GM21423 (cell line): ENCODE measurements at regions not wholly inside any gene's neighbourhood (a gene's known extent, or its start where the extent isn't known, plus 50 kb on each side); places are given as distances from the start of the nearest gene placed in this dataset.

Experiments used
- ATAC-seq: cut with Tn5 transposase; IDR thresholded peaks from one replicate; pipeline ENCODE4 v1.9.1; 2021; ENCODE audit warnings: mild to moderate bottlenecking, moderate library complexity; ENCODE audit not compliant: unreplicated experiment

DNA sequence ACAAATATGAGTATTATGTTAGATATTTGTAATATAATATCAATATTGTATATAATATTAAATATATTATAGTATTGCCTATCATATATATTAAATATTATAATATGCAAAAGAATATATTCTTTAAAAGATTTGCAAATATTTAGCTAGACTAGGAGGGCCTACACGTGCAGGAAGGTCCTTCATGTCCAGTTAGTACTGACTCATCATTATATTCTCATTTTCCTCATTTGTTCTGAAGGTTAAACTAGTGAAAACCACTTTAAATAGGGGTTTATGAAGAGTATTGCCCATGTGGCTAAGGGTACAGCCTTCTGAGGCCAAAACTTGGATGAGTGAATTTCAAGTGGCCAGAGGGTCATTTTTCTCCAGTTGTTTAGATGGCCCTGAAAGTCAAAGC lies 293.0 kb upstream of the VRK2 start:
- ATAC-seq = no peak

DNA sequence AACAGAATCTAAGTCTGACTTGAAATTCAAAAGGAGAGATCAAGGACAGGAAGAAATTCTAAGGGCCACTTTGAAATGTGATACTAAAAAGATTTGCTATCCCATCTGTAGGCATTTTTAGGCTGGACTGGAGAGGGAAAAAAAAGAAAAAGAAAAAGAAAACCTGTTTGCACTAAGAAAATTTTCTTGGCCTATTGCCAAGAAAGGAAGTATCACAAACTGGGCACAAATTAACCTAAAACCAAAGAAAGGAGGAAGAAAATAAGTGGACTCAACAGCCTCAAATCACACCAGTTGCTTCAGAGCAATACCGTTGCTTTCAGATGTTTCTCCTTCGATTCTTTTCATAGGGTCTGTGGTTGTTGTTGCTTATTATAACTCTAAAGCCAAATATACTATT lies 287.9 kb upstream of the VRK2 start:
- ATAC-seq = no peak

DNA sequence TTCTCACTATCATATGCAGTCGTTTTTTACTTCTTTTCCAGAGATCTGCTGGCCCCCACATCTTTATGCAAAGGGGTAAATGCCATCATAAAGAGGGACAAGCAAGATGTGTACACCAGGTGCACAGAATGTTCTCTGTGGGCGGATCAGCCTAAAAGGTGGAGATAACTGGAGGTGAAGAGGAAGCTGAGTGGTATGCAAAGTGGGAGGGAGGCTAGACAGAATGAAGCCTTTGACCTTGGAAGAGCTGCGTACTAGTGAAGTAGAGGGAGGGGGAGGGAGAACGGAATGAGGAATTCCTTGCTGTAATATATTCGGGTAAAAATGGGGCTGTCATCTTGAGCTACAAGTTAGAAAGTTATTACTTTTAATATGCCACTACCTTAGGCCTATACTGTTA lies 287.5 kb upstream of the VRK2 start:
- ATAC-seq = no peak

DNA sequence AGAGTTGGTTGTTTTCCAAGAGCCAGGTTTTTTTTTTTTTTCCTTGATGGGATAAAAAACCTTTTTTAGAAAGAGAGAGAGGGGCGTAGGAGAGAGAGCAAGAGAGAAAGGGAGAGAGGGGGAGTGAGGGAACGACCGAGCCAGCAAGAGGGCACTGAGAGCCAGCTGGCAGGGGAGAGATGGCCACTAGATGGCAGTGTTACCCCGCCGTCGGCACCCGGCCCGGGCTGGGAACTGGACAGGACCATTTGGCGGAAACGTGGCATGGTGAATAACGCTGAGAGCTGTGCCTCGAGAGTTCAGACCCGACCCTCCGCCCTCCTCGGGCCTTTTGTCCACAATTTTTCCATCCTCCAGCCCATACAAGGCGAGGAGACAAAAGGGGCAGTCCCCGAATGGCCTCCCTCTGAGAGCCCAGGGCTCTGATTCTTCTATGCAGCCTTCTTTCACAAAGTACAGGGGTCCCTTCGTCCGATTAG lies 286.7 kb upstream of the VRK2 start:
- peak; percentile 87 for ATAC-seq

DNA sequence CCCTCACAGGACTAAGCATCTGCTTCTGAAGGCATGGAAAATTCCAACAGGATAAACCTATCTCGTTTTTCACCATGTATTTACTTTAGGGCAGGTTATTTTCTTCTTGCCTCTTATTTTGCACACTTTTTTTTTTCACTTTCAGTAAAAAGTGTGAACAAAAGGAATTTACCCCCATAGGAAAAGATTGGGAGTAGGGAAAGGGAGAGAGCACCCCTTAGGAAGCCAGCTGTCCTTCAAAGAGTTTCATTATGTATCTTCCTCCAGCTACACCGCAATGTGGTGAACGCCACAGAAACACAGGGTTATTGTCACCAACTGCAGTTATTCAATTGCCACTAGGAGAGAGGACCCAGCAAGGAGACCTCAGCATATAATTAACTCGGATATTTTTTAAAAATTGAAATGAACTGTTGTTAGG lies 286.2 kb upstream of the VRK2 start:
- peak; percentile 72 for ATAC-seq

DNA sequence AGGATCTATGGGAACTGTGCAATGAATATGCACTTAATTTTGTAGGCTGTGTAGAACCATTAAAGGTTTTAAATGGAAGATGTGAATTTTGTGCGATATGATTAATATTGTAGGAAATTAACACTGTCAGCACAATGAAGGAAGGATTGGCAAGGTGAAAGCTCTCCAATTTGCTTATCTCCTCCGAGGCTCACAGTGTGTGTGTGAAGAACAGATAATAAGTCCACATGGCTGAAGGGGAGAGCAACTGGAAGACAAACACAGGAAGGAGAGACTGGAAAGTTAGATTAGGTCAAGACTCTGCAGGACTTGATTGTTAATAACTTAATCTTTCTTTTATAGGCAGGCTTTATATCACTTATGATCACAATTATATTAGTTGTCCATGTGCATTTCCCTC lies 269.7 kb upstream of the VRK2 start:
- ATAC-seq = no peak

DNA sequence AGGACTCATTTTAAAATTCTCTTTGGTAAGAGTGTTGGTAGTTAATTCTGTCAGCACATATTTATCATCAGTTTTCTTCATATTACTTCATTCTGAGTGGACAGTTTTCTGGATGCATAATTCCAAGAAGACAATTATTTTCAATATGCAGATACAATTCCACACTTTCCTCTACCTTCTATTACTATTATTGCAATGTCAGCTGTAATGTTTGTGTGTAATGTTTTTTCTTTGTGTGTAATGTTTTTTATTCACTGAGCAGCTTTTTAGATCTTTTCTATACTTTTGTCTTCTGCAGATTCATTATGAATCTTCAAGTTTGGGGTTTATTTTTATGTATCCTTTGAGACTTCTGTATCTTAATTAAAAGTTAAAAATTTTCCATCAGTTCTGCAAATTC lies 264.0 kb upstream of the VRK2 start:
- no peak for ATAC-seq

DNA sequence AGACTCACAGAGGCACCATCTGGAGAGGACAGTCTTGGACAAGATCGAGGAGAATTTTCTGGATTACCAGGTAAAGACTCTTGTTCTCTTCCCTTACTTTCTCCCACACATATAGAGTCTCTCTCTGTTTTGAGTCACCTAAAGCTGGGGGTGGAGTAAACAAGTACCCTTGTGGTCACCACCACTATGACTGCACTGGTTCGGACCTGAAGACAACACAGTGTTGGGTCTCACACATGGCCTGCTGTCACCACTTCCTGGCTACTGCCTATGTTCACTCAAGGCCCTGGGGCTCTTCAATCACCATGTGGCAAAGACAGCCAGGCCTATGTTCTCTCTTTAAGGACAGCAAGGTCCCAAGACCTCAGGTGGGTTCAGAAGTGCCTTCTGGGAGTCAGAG lies 253.3 kb upstream of the VRK2 start:
- ATAC-seq = no peak

DNA sequence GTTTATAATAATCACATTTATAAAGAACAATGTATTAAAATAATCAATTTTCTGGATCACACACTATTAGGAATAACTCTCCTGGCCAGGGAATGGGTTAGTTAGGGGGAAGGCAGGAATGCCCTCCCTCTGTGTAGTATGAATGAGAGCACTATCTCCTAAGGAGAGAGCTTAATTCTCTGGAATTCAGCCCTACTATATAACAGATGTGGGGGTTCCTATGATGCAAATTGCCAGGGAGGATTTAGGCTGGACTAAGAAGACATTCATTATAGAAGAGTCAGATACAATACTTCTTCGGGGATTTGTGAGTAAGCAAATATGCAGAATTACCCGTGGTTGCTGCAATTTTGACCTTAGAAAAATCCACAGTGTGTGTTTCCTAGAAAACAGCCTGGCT lies 250.1 kb upstream of the VRK2 start:
- ATAC-seq = no peak

DNA sequence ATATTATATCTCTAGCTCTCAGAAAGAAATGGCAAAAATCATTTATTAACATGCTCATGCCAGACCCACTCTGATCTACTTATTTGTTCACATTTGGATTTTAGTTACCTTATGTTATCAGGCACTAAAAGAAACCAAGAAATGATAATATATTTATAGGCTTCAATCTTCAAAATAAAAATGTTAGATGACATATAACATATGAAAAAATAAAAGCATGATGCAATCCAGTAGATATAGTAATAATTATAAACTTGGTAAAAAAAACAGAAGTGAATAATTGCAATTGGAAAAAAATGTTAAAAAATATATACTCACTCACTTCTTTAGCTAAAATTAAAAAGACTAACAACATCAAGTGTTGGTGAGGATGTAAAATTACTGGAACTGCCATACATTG lies 248.3 kb upstream of the VRK2 start:
- ATAC-seq = no peak

DNA sequence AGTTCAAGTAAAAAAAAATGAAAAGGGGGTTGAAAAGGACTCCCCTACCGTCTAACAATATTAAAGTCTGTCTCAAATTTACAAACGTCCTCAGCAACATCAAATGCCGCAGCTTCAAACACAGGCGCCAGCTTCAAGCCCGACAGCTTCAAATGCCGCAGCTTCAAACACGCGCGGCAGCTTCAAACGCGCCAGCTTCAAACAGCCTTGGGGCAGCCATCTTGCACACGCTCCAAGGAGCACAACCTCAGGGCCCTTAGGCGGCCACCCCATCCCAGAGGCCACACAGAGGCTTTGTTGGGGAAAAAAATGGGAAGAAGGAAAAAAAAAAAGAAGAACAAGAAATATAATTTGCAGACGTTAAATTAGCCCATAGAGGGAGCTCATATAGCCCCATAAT lies 244.4 kb upstream of the VRK2 start:
- ATAC-seq = no peak

DNA sequence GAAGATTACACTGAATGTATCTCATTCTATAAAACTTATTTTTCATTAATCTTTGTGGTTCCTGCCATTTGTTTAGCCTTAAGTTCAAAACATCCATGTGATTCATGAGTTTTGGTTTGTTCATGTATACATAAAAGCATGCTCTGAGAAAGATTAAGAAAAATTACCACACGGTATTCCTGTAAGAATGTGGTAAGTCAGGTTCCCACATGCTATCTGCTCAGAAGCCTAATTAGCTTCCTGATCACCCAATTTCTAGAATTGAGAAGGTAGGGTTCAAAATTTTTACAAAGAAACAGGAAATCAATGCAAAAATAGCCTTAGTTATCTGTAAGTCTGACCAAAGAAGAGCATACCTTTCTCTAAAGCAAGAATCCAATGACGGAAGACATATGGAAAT lies 241.6 kb upstream of the VRK2 start:
- ATAC-seq = no peak

DNA sequence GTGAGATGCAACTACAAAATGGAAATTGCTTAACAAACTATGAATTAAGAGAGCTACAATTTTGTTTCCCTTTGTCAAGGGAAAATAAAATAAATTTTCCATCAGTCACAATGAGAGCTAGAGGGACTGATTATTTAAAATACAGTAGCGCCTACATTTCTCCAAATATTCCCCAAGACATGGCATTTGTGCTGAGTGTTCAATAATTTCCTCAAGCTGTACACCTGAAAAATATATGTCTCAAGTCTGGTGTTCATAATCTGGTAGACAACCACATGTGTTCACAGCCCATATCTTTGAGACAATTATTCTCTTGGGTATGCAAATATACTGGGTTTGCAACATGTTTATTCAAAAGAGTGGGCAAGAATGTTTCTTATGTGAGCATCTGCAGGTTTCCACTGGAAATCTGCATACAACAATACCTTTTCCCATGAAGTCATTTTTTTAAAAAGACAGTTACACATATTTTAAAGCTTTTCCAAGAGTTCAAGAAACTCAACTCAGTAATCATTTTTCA lies 240.1 kb upstream of the VRK2 start:
- no peak for ATAC-seq

DNA sequence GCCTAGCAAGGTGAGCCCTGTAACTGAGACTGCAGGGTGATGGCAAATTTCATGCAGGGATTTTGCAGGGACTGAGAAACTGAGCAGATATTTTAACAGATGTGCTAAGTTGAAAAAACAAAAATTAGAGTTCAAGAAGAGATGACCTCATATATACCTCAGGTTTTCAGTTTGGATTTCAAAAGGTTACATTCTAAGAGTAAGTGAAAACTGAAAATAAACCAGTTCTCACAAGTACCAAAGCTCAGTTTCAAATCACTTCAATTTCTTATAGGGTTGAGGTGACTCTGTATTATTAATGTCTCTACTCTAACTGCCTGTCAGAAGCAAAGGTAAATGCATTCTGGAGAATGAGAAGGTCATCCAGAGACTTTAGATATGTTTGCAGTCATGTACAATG lies 237.4 kb upstream of the VRK2 start:
- peak; percentile 96 for ATAC-seq

DNA sequence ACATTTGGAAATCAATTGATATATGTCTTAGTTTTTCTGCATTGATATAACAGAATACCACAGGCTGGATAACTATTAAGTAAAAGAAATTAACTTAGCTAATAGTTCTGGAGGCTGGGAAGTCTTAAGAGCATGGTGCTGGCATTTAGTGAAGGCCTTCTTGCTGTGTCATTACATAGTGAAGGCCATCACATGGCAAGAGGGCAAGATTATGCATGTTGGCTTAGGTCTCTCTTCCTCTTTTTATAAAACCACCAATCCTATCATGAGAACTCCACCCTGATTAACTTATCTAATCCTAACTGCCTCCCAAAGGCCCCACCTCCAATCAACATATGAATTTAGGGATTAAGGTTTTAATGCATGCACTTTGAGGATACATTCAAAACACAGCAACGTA lies 225.5 kb upstream of the VRK2 start:
- ATAC-seq = no peak

DNA sequence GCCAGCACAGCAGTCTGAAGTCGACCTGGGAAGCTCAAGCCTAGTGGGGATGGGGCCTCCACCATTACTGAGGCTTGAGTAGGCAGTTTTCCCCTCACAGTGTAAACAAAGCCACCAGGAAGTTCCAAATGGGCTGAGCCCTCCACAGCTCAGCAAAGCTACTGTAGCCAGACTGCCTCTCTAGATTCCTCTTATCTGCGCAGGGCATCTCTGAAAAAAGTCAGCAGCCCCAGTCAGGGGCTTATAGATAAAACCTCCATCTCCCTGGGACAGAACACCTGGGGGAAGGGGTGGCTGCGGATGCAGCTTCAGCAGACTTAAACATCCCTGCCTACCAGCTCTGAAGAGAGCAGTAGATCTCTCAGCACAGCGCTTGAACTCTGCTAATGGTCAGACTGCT lies 218.4 kb upstream of the VRK2 start:
- ATAC-seq = no peak

DNA sequence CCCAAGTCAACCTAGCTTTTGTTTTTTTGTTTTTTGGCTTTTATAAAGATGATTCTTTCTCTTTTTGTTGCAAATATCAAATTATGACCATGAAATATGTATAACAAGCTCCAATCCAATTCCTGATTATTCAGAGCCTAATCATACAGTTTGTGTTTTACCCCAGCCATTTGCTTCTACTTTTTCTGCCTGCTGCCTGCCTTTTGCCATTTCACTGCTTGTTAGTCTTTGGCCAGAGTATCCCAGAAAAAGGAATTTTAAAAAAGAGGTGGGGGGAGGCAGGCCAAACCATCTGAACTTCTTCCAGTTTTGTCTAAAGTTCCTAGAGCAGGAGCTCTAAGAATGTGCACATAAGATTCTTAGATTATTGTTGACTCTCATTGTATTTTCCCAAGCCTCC lies 211.9 kb upstream of the VRK2 start:
- ATAC-seq = no peak

DNA sequence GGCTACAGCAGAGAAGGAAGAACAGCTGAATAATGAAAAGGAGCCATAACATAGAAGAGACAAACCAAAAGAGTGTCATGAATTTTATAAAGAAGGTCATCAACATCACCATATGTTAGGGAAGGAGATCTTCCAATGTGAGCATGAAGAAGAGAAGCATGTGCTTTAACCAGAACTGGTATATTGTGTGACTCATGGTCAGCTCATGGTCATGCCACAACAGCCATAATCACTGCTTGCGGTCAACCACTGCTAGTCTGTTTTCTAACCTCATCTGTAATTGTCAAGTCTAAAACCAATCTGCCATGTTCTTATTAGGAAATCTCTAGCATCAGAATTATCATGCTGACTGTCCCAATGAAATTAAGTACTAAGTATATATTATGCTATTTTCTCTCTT lies 204.1 kb upstream of the VRK2 start:
- ATAC-seq = no peak

DNA sequence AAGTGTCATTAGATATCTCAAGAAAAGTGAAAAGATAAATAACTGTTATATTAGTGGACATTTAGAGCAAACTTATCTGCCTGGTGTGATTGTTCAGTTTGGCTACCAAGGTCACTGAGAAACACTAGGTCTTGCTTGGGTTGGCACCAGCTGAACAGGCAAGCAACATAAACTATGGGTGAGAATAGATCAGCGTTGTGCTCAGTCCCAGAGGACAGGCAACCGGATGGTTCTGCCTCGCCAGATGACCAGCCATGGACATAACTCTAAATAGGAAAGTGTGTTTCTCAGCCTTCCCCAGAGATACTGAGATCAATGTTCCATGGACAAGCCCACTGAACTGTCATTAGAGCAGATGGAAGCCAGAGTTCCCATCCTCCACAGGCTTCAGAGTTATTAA lies 203.4 kb upstream of the VRK2 start:
- no peak for ATAC-seq

DNA sequence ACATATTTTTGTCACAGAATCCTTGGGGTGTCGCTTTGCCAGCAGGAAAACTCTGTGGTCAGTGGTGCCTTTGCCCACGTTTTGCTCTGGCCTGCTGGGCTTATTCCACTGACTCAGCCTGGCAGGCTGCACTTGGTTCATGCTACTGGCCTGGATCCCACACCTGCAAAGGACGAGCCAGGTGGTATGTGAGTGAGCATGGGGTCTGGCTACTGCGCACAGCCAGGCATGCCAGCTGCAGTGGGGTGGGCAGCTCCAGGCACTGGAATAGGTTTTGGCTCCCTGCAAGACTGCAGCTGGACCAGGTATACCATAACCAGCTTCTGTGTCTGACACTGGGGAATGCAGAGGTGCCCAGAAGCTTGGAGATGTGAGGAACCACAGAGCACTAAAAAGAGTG lies 197.9 kb upstream of the VRK2 start:
- no peak for ATAC-seq

DNA sequence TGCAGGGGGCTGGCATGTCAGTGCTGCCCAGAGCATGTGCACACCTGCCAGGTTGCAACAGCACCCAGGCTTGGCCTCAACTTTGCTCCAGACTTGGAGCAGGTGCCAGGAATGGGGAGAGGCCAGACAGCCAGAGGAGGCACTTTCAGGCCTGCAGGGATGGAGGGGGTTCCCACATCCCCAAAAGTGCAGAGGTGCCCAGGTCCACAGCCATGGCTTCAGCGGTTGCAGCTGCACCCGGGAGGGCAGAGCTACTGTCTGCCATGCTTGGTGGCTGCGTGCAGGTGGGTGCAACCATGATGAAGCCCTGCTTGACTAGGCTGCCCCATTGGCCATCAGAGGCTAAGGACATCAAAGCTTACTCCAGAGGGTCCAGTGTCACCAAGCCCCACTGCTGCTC lies 196.8 kb upstream of the VRK2 start:
- ATAC-seq = no peak

DNA sequence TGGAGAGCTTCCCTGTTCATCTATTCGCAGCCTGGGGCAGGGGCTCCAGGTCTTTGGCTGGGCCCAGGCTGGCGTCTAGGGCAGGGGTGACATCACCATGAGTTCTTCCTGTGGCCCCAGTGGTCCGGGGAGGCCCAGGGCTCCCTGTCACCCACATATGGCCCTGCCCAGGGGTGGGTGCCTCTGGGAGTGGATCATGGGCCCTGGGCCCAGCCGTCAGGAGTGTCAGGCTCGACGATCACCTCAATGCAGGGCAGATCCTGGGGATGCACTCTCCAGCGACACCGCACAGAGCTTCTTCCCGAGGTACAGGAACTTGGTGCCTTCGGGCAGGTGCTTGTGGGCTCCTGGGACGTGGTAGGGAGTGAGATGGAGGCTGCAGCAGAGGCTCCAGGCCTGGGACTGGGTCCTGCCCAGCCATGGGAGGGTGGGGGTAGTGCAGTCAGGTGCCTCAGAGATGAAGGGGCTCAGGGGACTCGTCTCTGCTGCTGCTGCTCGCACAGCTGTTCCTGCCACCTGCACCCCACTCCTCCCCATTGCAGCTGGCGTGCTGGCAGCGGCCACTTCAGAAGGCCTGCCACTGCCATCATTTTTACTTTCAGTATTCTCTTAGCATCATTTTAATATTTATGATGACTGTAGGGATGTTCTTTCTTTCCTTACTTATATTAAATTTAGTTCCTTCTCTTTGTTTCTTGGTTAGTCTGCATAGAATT lies 196.0 kb upstream of the VRK2 start:
- no peak for ATAC-seq

DNA sequence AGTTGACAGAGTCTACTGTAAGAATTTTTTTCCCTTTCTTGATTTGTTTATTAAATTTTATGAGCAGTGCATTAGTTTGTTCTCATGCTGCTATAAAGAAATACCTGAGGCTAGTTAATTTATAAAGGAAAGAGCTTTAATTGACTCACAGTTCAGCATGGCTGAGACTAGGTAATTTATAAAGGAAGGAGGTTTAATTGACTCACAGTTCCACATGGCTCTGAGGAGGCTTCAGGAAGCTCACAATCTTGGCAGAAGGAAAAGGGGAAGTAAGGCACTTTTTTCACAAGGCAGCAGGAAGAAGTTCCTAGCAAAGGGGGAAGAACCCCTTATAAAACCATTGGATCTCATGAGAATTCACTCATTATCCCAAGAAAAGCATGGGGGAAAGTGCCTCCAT lies 191.4 kb upstream of the VRK2 start:
- no peak for ATAC-seq
